Vagina (tissue), 2 donors: ENCODE measurements at regions not wholly inside any gene's neighbourhood (a gene's known extent, or its start where the extent isn't known, plus 50 kb on each side); places are given as distances from the start of the nearest gene placed in this dataset.

Experiments
- DNase-seq, 2 donors: peaks; one replicate each; pipeline ENCODE4 v3.0.0-alpha.2; 2017; ENCODE audit errors: extremely low spot score in 2 of 2
- H3K27ac ChIP-seq: fragments of 200-600 bp; sonication (generic); one replicate; pipeline ENCODE4 v1.5.1; 2019
- H3K27me3 ChIP-seq: fragments of 200-600 bp; sonication (generic); one replicate; pipeline ENCODE4 v1.5.1; 2019
- H3K36me3 ChIP-seq, 2 donors: fragments of 200-600 bp; sonication (generic); one replicate each; pipeline ENCODE4 v1.5.1; 2017 to 2019
- H3K4me1 ChIP-seq: fragments of 200-600 bp; sonication (generic); one replicate; pipeline ENCODE4 v1.5.1; 2019
- H3K4me3 ChIP-seq, 2 donors: fragments of 200-600 bp; sonication (generic); 1 replicate in 1 of 2; 2 replicates in 1 of 2; pipeline ENCODE4 v1.5.1; 2016 to 2019
- H3K9me3 ChIP-seq: fragments of 200-600 bp; sonication (generic); one replicate; pipeline ENCODE4 v1.5.1; 2019
- CTCF ChIP-seq, 3 experiments: fragments of 450-650 bp in 2 of 3; fragments of 200-600 bp in 1 of 3; sonication (generic) in 1 of 3; IDR thresholded peaks; one replicate each; pipeline ENCODE4 v1.5.1; 2017 to 2019; ENCODE audit warnings: antibody characterized with exemption in 3 of 3, mild to moderate bottlenecking in 2 of 3, moderate library complexity in 2 of 3
- POLR2A ChIP-seq, 2 donors: fragments of 450-650 bp; IDR thresholded peaks; one replicate each; pipeline ENCODE4 v1.6.1; 2017; ENCODE audit warnings: antibody characterized with exemption in 2 of 2, mild to moderate bottlenecking in 2 of 2, moderate library complexity in 2 of 2
- POLR2AphosphoS5 ChIP-seq, 2 donors: sonication (generic); formaldehyde crosslinking; IDR thresholded peaks; one replicate each; pipeline ENCODE4 v1.9.0; 2017; ENCODE audit warnings: antibody characterized with exemption in 2 of 2, mild to moderate bottlenecking in 2 of 2, low read depth in 1 of 2; ENCODE audit not compliant: insufficient read depth in 1 of 2
- intact Hi-C: fragments of 100-400 bp; cut with DNase I; formaldehyde crosslinking; loops from one replicate; pipeline ENCODE4 v1.15.1; 2023

- Histone ChIP-seq H3K9me3 (no peaks in the 10 kb centered on the region), H3K27ac (no peak overlapping the region), H3K27me3 (no peaks in the 10 kb centered on the region), H3K36me3 (no peaks in the 10 kb centered on the region), H3K4me3 (no peak overlapping the region), H3K4me1 (no peaks in the 10 kb centered on the region)
- intact Hi-C loops: no loop called here
- no peak for DNase-seq
- no peak for TF ChIP-seq POLR2AphosphoS5 (IDR thresholded peaks at IDR 0.05; ENCODE audit: insufficient read depth in 1 of 2, low read depth in 1 of 2)
- TF ChIP-seq CTCF (IDR thresholded peaks at IDR 0.05): no peak
- no peak for TF ChIP-seq POLR2A (IDR thresholded peaks at IDR 0.05)
Measured at GRCh38 chr4:31692399-31692940, 972.3 kb downstream of the PCDH7 start.

DNA sequence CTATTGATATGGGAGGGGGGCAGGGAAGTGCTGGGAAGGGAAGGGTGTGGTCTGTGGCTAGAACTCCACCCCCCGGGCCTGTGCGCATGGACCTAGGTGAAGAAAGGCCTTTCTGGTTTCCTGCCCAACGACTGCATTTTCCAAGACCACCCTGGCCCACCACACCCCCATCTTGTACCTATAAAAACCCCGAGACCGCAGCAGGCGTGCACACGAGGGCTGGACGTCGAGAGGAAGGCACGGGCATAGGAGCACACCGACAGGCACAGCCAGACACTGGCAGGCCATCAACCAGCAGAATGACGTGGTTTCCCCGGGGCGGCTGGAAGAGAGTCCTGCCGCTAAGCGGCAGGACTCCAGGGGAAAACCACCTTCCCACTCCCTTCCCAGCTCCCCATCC lies 981.1 kb downstream of the PCDH7 start:
- no peak for DNase-seq
- intact Hi-C loops: no loop called here

DNA sequence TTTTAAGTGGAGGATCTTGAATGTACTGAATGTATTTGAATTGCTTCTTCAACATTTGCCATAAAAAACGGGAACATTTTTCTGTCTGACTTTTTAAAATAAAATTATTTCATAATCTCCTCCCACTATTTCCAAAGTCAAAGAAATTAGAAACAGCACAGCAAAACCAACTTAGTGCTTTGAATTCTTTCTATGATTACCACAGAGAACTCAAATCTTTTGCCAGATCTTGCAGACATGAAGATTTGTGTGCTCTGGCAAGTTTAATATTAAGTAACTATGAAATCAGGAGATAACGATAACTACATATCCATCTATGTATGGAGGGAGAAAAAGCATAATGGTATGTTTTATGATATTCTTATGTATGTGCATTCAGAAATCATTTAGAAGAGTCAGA lies 982.2 kb downstream of the PCDH7 start:
- intact Hi-C loops: no loop called here
- TF ChIP-seq POLR2A (IDR thresholded peaks at IDR 0.05) (no peak), POLR2AphosphoS5 (IDR thresholded peaks at IDR 0.05; ENCODE audit: insufficient read depth in 1 of 2, low read depth in 1 of 2) (no peak), CTCF (IDR thresholded peaks at IDR 0.05) (no peak)
- Histone ChIP-seq H3K27ac (no peak overlapping the region), H3K4me3 (no peak overlapping the region), H3K27me3 (no peaks in the 10 kb centered on the region), H3K4me1 (no peaks in the 10 kb centered on the region), H3K36me3 (no peaks in the 10 kb centered on the region), H3K9me3 (no peaks in the 10 kb centered on the region)
- no peak for DNase-seq

More for the DNA sequence above, 981.1 kb downstream of the PCDH7 start:
- H3K9me3 ChIP-seq: no peaks in the 10 kb centered on the region
- no peaks in the 10 kb centered on the region for H3K36me3 ChIP-seq
- H3K4me3 ChIP-seq: no peak overlapping the region
- no peak overlapping the region for H3K27ac ChIP-seq
- no peaks in the 10 kb centered on the region for H3K27me3 ChIP-seq
- no peaks in the 10 kb centered on the region for H3K4me1 ChIP-seq
- TF ChIP-seq POLR2A (IDR thresholded peaks at IDR 0.05) (no peak), POLR2AphosphoS5 (IDR thresholded peaks at IDR 0.05; ENCODE audit: insufficient read depth in 1 of 2, low read depth in 1 of 2) (no peak), CTCF (IDR thresholded peaks at IDR 0.05) (no peak)

DNA sequence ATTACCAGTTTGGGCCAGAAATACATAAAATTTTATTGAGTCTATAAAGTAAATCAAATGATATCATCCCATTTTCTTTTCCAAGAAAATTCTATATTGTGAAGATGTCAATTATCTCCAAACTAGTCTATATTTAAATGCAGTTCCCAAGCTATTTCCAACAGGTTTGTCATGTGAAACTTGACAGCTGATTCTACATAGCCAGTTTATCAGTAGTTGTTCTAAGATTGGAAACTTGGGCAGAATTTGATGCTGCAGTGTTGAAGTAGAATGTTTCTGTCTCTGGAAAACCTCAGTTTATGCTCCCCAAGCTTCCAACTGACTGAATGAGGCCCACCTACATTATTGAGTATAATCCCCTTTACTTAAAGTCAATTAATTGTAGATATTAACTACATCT lies 994.1 kb downstream of the PCDH7 start:
- intact Hi-C loops: no loop called here
- Histone ChIP-seq H3K36me3 (no peaks in the 10 kb centered on the region), H3K4me3 (no peak overlapping the region), H3K27ac (no peak overlapping the region), H3K4me1 (no peaks in the 10 kb centered on the region), H3K27me3 (no peaks in the 10 kb centered on the region), H3K9me3 (no peaks in the 10 kb centered on the region)
- DNase-seq: no peak
- no peak for TF ChIP-seq CTCF (IDR thresholded peaks at IDR 0.05)
- no peak for TF ChIP-seq POLR2AphosphoS5 (IDR thresholded peaks at IDR 0.05; ENCODE audit: insufficient read depth in 1 of 2, low read depth in 1 of 2)
- TF ChIP-seq POLR2A (IDR thresholded peaks at IDR 0.05): no peak

- H3K9me3 ChIP-seq: no peaks in the 10 kb centered on the region
- H3K27ac ChIP-seq: no peak overlapping the region
- H3K36me3 ChIP-seq: no peaks in the 10 kb centered on the region
- no peaks in the 10 kb centered on the region for H3K27me3 ChIP-seq
- intact Hi-C loops: no loop called here
- no peak overlapping the region for H3K4me3 ChIP-seq
- no peaks in the 10 kb centered on the region for H3K4me1 ChIP-seq
- no peak for DNase-seq
- no peak for TF ChIP-seq CTCF (IDR thresholded peaks at IDR 0.05)
- TF ChIP-seq POLR2AphosphoS5 (IDR thresholded peaks at IDR 0.05; ENCODE audit: insufficient read depth in 1 of 2, low read depth in 1 of 2): no peak
- no peak for TF ChIP-seq POLR2A (IDR thresholded peaks at IDR 0.05)
Measured at GRCh38 chr4:31715302-31715701, 995.1 kb downstream of the PCDH7 start.
